HG03457 (cell line): ENCODE measurements at regions not wholly inside any gene's neighbourhood (a gene's known extent, or its start where the extent isn't known, plus 50 kb on each side); places are given as distances from the start of the nearest gene placed in this dataset.
"Not testable (repeated sequence)": the region's sequence is repeated elsewhere in the genome, so short reads cannot be mapped to it uniquely, and the experiment has no call there.

Experiments used
- ATAC-seq: cut with Tn5 transposase; IDR thresholded peaks from one replicate; pipeline ENCODE4 v1.9.1; 2021; ENCODE audit warnings: moderate number of reproducible peaks; ENCODE audit not compliant: unreplicated experiment

- peak; percentile 75 for ATAC-seq
These were observed 50.1 kb upstream of the ACSL4 start for GRCh38 chrX:109782994-109783700.

- ATAC-seq, result no peak
These were observed 50.6 kb upstream of the ACSL4 start for GRCh38 chrX:109783701-109784079.

GRCh38 chrX:109785053-109785452 lies 52.0 kb upstream of the ACSL4 start:
- no peak for ATAC-seq

- not testable (repeated sequence) for ATAC-seq
These were observed 57.5 kb upstream of the ACSL4 start for GRCh38 chrX:109790511-109790910.

GRCh38 chrX:109793191-109793590 lies 60.1 kb upstream of the ACSL4 start:
- no peak for ATAC-seq

GRCh38 chrX:109795682-109796081 lies 62.6 kb upstream of the ACSL4 start:
- no peak for ATAC-seq

GRCh38 chrX:109797311-109797975 lies 64.4 kb upstream of the ACSL4 start:
- ATAC-seq, result no peak

- no peak for ATAC-seq
These were observed 79.2 kb upstream of the ACSL4 start for GRCh38 chrX:109812236-109812635.

- no peak for ATAC-seq
These were observed 80.2 kb upstream of the ACSL4 start for GRCh38 chrX:109813236-109813635.

GRCh38 chrX:109818976-109819375 lies 85.9 kb upstream of the ACSL4 start:
- ATAC-seq, result no peak

- no peak for ATAC-seq
These were observed 89.8 kb upstream of the ACSL4 start for GRCh38 chrX:109822861-109823260.

GRCh38 chrX:109826954-109827708 lies 94.1 kb upstream of the ACSL4 start:
- no peak for ATAC-seq

- no peak for ATAC-seq
These were observed 94.7 kb upstream of the ACSL4 start for GRCh38 chrX:109827772-109828171.

GRCh38 chrX:109830157-109830703 lies 97.2 kb upstream of the ACSL4 start:
- peak; percentile 23 for ATAC-seq

GRCh38 chrX:109830704-109831206 lies 97.7 kb upstream of the ACSL4 start:
- peak; percentile 84 for ATAC-seq

- ATAC-seq, result no peak
These were observed 98.4 kb upstream of the ACSL4 start for GRCh38 chrX:109831326-109831985.

GRCh38 chrX:109839694-109840567 lies 106.9 kb upstream of the ACSL4 start:
- ATAC-seq, result no peak

- no peak for ATAC-seq
These were observed 107.5 kb upstream of the ACSL4 start for GRCh38 chrX:109840585-109840984.

- ATAC-seq, result no peak
These were observed 108.2 kb upstream of the ACSL4 start for GRCh38 chrX:109841257-109841656.
